ENCODE measurements at regions not wholly inside any gene's neighbourhood (a gene's known extent, or its start where the extent isn't known, plus 50 kb on each side); places are given as distances from the start of the nearest gene placed in this dataset.

- DNase-seq (ENCODE audit: low spot score) = no peak
Measured at GRCh38 chr4:54152846-54153600, 53.1 kb downstream of the GSX2 start.

GRCh38 chr4:54155936-54156335 is 56.0 kb downstream of the GSX2 start:
- DNase-seq (ENCODE audit: low spot score) = no peak

DNA sequence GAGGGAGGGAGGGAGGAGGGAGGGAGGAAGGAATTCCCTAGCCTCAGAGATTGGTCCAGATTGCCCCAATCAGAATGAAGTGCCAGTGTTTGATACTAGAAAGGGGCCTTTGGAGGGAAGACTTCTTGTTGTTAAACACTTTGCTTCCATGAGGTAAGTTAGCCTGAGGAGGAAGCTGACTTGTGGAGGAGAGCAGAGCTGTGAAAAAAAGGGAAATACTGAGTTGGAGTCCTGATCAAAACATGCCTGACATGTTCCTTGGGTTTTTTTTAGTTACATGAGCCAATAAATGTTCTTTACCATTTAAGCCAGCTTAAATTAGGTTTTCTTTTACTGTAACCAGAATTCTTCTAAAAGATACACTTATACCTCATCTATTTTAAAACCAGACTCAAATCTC is 57.6 kb downstream of the GSX2 start:
- DNase-seq (ENCODE audit: low spot score) = no peak

GRCh38 chr4:54159543-54159942 is 59.6 kb downstream of the GSX2 start:
- DNase-seq (ENCODE audit: low spot score) = no peak

- DNase-seq (ENCODE audit: low spot score) = no peak
Measured at GRCh38 chr4:54165011-54165410, 64.1 kb upstream of the PDGFRA start.

- peak; percentile 71 for DNase-seq (ENCODE audit: low spot score)
Measured at GRCh38 chr4:54165438-54165837, 63.7 kb upstream of the PDGFRA start.

DNA sequence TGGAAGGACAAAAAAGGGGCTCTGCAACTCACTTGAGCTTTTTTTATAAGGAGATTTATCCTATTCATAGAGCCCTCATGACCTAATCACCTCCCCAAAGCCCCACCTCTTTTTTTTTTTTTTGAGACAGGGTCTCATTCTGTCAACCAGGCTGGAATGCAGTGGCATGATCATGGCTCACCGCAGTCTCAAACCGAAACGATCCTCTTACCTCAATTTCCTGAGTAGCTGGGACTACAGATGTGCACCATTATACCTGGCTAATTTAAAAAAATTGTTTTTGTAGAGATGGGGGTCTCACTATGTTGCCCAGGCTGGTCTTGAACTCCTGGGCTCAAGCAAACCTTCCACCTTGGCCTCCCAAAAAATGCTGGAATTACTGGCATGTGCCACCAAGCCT is 61.6 kb upstream of the PDGFRA start:
- DNase-seq (ENCODE audit: low spot score) = no peak

GRCh38 chr4:54169176-54169575 is 59.9 kb upstream of the PDGFRA start:
- no peak for DNase-seq (ENCODE audit: low spot score)

- no peak for DNase-seq (ENCODE audit: low spot score)
Measured at GRCh38 chr4:54172156-54172555, 56.9 kb upstream of the PDGFRA start.

GRCh38 chr4:54173281-54173912 is 55.7 kb upstream of the PDGFRA start:
- no peak for DNase-seq (ENCODE audit: low spot score)

DNA sequence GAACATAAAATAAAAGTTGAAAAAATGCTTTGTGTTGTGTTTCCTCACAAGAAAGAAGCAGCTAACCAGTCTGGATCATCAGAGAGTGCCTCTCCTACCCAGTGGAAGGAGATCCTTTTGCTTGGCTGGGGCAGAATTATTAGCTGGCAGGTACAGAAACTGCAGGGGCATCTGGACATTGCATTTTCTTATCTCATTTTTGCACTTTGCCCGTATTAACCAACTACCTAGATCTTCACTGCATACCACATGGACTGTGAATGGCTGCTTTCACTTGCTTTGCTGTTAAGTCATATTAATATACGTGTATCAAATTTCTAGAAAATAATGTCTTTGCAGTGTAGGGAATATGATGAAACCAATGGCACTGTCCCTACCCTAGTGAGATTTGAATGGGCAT is 52.9 kb upstream of the PDGFRA start:
- DNase-seq (ENCODE audit: low spot score) = no peak

All from RKO (cell line).